HFF-Myc (cell line): ENCODE measurements at regions not wholly inside any gene's neighbourhood (a gene's known extent, or its start where the extent isn't known, plus 50 kb on each side); places are given as distances from the start of the nearest gene placed in this dataset.

Experiments used
- DNase-seq: peaks from one replicate; pipeline ENCODE4 v3.0.0-alpha.2; 2011; ENCODE audit warnings: low read depth; ENCODE audit errors: extremely low read depth
- H3K4me3 ChIP-seq: replicated peaks from 2 replicates; pipeline ENCODE4 v1.5.1; 2011; ENCODE audit warnings: low read depth, mild to moderate bottlenecking, control low read depth, low read length
- CTCF ChIP-seq: IDR thresholded peaks from 2 replicates; pipeline ENCODE4 v1.5.1; 2012; ENCODE audit warnings: mild to moderate bottlenecking, low read depth, low read length, control low read depth; ENCODE audit errors: missing control alignments

GRCh38 chr4:125365731-125366130 lies 51.0 kb downstream of the FAT4 start:
- DNase-seq, result no peak
- TF ChIP-seq CTCF, result no peak
- no peak overlapping the region for H3K4me3 ChIP-seq

GRCh38 chr4:125368146-125368545 lies 53.4 kb downstream of the FAT4 start:
- TF ChIP-seq CTCF, result no peak
- H3K4me3 ChIP-seq, result peak overlapping the region; percentile 20
- peak; percentile 35 for DNase-seq

GRCh38 chr4:125368671-125369081 lies 53.9 kb downstream of the FAT4 start:
- DNase-seq, result peak; percentile 53
- no peak for TF ChIP-seq CTCF
- peak overlapping the region; percentile 20 for H3K4me3 ChIP-seq

- H3K4me3 ChIP-seq, result no peak overlapping the region; the same call in 1 of the 2 replicates
- no peak for DNase-seq
- no peak for TF ChIP-seq CTCF
These were observed 54.3 kb downstream of the FAT4 start for GRCh38 chr4:125369098-125369497.

GRCh38 chr4:125370478-125370877 lies 55.7 kb downstream of the FAT4 start:
- TF ChIP-seq CTCF, result no peak
- DNase-seq, result no peak
- no peak overlapping the region for H3K4me3 ChIP-seq

- DNase-seq, result no peak
- no peak overlapping the region for H3K4me3 ChIP-seq
- no peak for TF ChIP-seq CTCF
These were observed 68.2 kb downstream of the FAT4 start for GRCh38 chr4:125382995-125383394.

GRCh38 chr4:125387770-125388169 lies 73.0 kb downstream of the FAT4 start:
- no peak overlapping the region for H3K4me3 ChIP-seq
- no peak for TF ChIP-seq CTCF
- no peak for DNase-seq
